ENCODE measurements at regions not wholly inside any gene's neighbourhood (a gene's known extent, or its start where the extent isn't known, plus 50 kb on each side); places are given as distances from the start of the nearest gene placed in this dataset.

- TF ChIP-seq POLR2A (IDR thresholded peaks at IDR 0.05) (no peak), EP300 (IDR thresholded peaks at IDR 0.05) (no peak), CTCF (IDR thresholded peaks at IDR 0.05) (no peak)
Measured at GRCh38 chr11:87754685-87755084, 420.6 kb downstream of the RAB38 start.

Measured in ovary (tissue), 3 donors.